ENCODE measurements at regions not wholly inside any gene's neighbourhood (a gene's known extent, or its start where the extent isn't known, plus 50 kb on each side); places are given as distances from the start of the nearest gene placed in this dataset.

GRCh38 chr14:56482310-56482911, 97.2 kb upstream of the TMEM260 start:
- no peaks in the 10 kb centered on the region for H3K4me1 ChIP-seq
- no peak overlapping the region for H3K27ac ChIP-seq
- WGBS, 2 donors (ENCODE audit: low coverage in 1 of 2), result 53 to 68% methylated on average over 3 to 4 of the region's 5 CpGs
- no peak for ATAC-seq
- H3K4me3 ChIP-seq, result no peak overlapping the region
- no peaks in the 10 kb centered on the region for H3K36me3 ChIP-seq
- H3K27me3 ChIP-seq, result no peaks in the 10 kb centered on the region
- TF ChIP-seq POLR2AphosphoS5 (IDR thresholded peaks at IDR 0.05), result no peak
- TF ChIP-seq EP300 (IDR thresholded peaks at IDR 0.05), result no peak
- TF ChIP-seq CTCF (IDR thresholded peaks at IDR 0.05), result no peak
- no peak for TF ChIP-seq POLR2A (IDR thresholded peaks at IDR 0.05)
- H3K9me3 ChIP-seq, result no peaks in the 10 kb centered on the region

- TF ChIP-seq CTCF (IDR thresholded peaks at IDR 0.05) (peak in 3 of 4 experiments; percentile 20 to 39 (median 20)), EP300 (IDR thresholded peaks at IDR 0.05) (no peak), POLR2AphosphoS5 (IDR thresholded peaks at IDR 0.05) (no peak)
- H3K9me3 ChIP-seq, result no peaks in the 10 kb centered on the region
- peaks cover 0 to 8% (median 0%) of the 10 kb centered on the region in 3 donors for H3K4me1 ChIP-seq
- no peak overlapping the region for H3K4me3 ChIP-seq
- no peaks in the 10 kb centered on the region for H3K36me3 ChIP-seq
- H3K27ac ChIP-seq, result no peak overlapping the region
- H3K27me3 ChIP-seq, result no peaks in the 10 kb centered on the region
- ATAC-seq, result no peak
- 47 to 63% methylated on average over 4 of the region's 4 CpGs for WGBS, 2 donors (ENCODE audit: low coverage in 1 of 2)
These were observed 92.4 kb upstream of the TMEM260 start for GRCh38 chr14:56487090-56487667.

- Histone ChIP-seq H3K36me3 (no peaks in the 10 kb centered on the region), H3K9me3 (no peaks in the 10 kb centered on the region), H3K4me3 (no peak overlapping the region), H3K27ac (no peak overlapping the region), H3K27me3 (no peaks in the 10 kb centered on the region), H3K4me1 (peaks cover 0 to 8% (median 0%) of the 10 kb centered on the region in 3 donors)
- TF ChIP-seq EP300 (IDR thresholded peaks at IDR 0.05), result no peak
- no peak for TF ChIP-seq POLR2AphosphoS5 (IDR thresholded peaks at IDR 0.05)
- no peak for TF ChIP-seq POLR2A (IDR thresholded peaks at IDR 0.05)
- TF ChIP-seq CTCF (IDR thresholded peaks at IDR 0.05), result no peak
- 57% methylated on average over 1 of the region's 1 CpG; no CpG with 5 or more reads in 1 of the 2 donors for WGBS, 2 donors (ENCODE audit: low coverage in 1 of 2)
- ATAC-seq, result no peak
These were observed 91.8 kb upstream of the TMEM260 start for GRCh38 chr14:56487761-56488160.

- Histone ChIP-seq H3K27ac (no peak overlapping the region), H3K4me3 (no peak overlapping the region), H3K4me1 (peaks cover 0 to 8% (median 0%) of the 10 kb centered on the region in 3 donors), H3K36me3 (no peaks in the 10 kb centered on the region), H3K9me3 (no peaks in the 10 kb centered on the region), H3K27me3 (no peaks in the 10 kb centered on the region)
- TF ChIP-seq POLR2AphosphoS5 (IDR thresholded peaks at IDR 0.05) (no peak), CTCF (IDR thresholded peaks at IDR 0.05) (no peak), POLR2A (IDR thresholded peaks at IDR 0.05) (no peak), EP300 (IDR thresholded peaks at IDR 0.05) (no peak)
- ATAC-seq, result no peak
- WGBS, 2 donors (ENCODE audit: low coverage in 1 of 2), result 83 to 100% methylated on average over 1 of the region's 1 CpG
These were observed 91.3 kb upstream of the TMEM260 start for GRCh38 chr14:56488306-56488705.

- Histone ChIP-seq H3K27me3 (no peaks in the 10 kb centered on the region), H3K4me1 (peaks cover 0 to 8% (median 0%) of the 10 kb centered on the region in 3 donors), H3K4me3 (no peak overlapping the region), H3K27ac (no peak overlapping the region), H3K9me3 (no peaks in the 10 kb centered on the region), H3K36me3 (no peaks in the 10 kb centered on the region)
- TF ChIP-seq EP300 (IDR thresholded peaks at IDR 0.05) (no peak), CTCF (IDR thresholded peaks at IDR 0.05) (peak; percentile 38 to 54 (median 47))
- ATAC-seq, result no peak
- WGBS, 2 donors (ENCODE audit: low coverage in 1 of 2), result 9 to 11% methylated on average over 3 of the region's 3 CpGs
These were observed 89.2 kb upstream of the TMEM260 start for GRCh38 chr14:56490379-56490778.
